ENCODE measurements at regions not wholly inside any gene's neighbourhood (a gene's known extent, or its start where the extent isn't known, plus 50 kb on each side); places are given as distances from the start of the nearest gene placed in this dataset.
A peak's percentile ranks its signal among the peaks of the same experiment; 100 is the strongest.

- DNase-seq, result peak; percentile 69
Observed at GRCh38 chr4:138919094-138919936, 96.3 kb upstream of the NOCT start.

- no peak for DNase-seq
Observed at GRCh38 chr4:138918169-138918869, 97.3 kb upstream of the NOCT start.

GRCh38 chr4:138916763-138917162, 98.8 kb upstream of the NOCT start:
- DNase-seq, result no peak

GRCh38 chr4:138915756-138916155, 99.8 kb upstream of the NOCT start:
- no peak for DNase-seq

GRCh38 chr4:138912704-138913340, 102.8 kb upstream of the NOCT start:
- no peak for DNase-seq

GRCh38 chr4:138911909-138912703, 103.5 kb upstream of the NOCT start:
- no peak for DNase-seq

- no peak for DNase-seq
Observed at GRCh38 chr4:138910914-138911336, 104.7 kb upstream of the NOCT start.

GRCh38 chr4:138910195-138910913, 105.2 kb upstream of the NOCT start:
- DNase-seq, result no peak

- DNase-seq, result no peak
Observed at GRCh38 chr4:138909587-138909986, 106.0 kb upstream of the NOCT start.

GRCh38 chr4:138908134-138908533, 107.4 kb upstream of the NOCT start:
- no peak for DNase-seq

GRCh38 chr4:138907174-138907573, 108.4 kb upstream of the NOCT start:
- DNase-seq, result no peak

- DNase-seq, result no peak
Observed at GRCh38 chr4:138904793-138905192, 110.8 kb upstream of the NOCT start.

GRCh38 chr4:138903185-138903584, 112.4 kb upstream of the NOCT start:
- DNase-seq, result no peak

- no peak for DNase-seq
Observed at GRCh38 chr4:138902705-138903104, 112.9 kb upstream of the NOCT start.

- DNase-seq, result no peak
Observed at GRCh38 chr4:138901177-138901576, 114.4 kb upstream of the NOCT start.

GRCh38 chr4:138899999-138900398, 115.6 kb upstream of the NOCT start:
- DNase-seq, result no peak

GRCh38 chr4:138898282-138898681, 117.3 kb upstream of the NOCT start:
- no peak for DNase-seq

GRCh38 chr4:138897811-138898226, 117.8 kb upstream of the NOCT start:
- DNase-seq, result peak; percentile 9

- DNase-seq, result no peak
Observed at GRCh38 chr4:138894709-138895108, 120.9 kb upstream of the NOCT start.

- DNase-seq, result no peak
Observed at GRCh38 chr4:138894011-138894410, 121.6 kb upstream of the NOCT start.

GRCh38 chr4:138892483-138893407, 122.8 kb upstream of the NOCT start:
- peak; percentile 13 for DNase-seq
